ENCODE measurements at regions not wholly inside any gene's neighbourhood (a gene's known extent, or its start where the extent isn't known, plus 50 kb on each side); places are given as distances from the start of the nearest gene placed in this dataset.

GRCh38 chr12:45547822-45548221 lies 181.7 kb upstream of the ARID2 start:
- Mint-ChIP-seq H3K9me3 (ENCODE audit: unreplicated experiment) (no peaks in the 10 kb centered on the region), H3K27me3 (ENCODE audit: unreplicated experiment) (no peaks in the 10 kb centered on the region), H3K4me3 (ENCODE audit: unreplicated experiment) (no peak overlapping the region), H3K4me1 (ENCODE audit: unreplicated experiment) (no peaks in the 10 kb centered on the region), H3K36me3 (ENCODE audit: low read depth, unreplicated experiment) (no peaks in the 10 kb centered on the region), H3K27ac (ENCODE audit: unreplicated experiment) (no peak overlapping the region)
- no peak for DNase-seq (ENCODE audit: low spot score)
- no peak for TF ChIP-seq CTCF (IDR thresholded peaks at IDR 0.05; ENCODE audit: unreplicated experiment)

- Mint-ChIP-seq H3K27ac (ENCODE audit: unreplicated experiment) (no peak overlapping the region), H3K36me3 (ENCODE audit: low read depth, unreplicated experiment) (no peaks in the 10 kb centered on the region), H3K4me3 (ENCODE audit: unreplicated experiment) (no peak overlapping the region), H3K4me1 (ENCODE audit: unreplicated experiment) (no peaks in the 10 kb centered on the region), H3K27me3 (ENCODE audit: unreplicated experiment) (no peaks in the 10 kb centered on the region), H3K9me3 (ENCODE audit: unreplicated experiment) (no peaks in the 10 kb centered on the region)
- TF ChIP-seq CTCF (IDR thresholded peaks at IDR 0.05; ENCODE audit: unreplicated experiment) = no peak
- DNase-seq (ENCODE audit: low spot score) = no peak
Measured at GRCh38 chr12:45548426-45548825, 181.1 kb upstream of the ARID2 start.

GRCh38 chr12:45549337-45549902 lies 180.1 kb upstream of the ARID2 start:
- Mint-ChIP-seq H3K4me3 (ENCODE audit: unreplicated experiment) (no peak overlapping the region), H3K9me3 (ENCODE audit: unreplicated experiment) (no peaks in the 10 kb centered on the region), H3K4me1 (ENCODE audit: unreplicated experiment) (no peaks in the 10 kb centered on the region), H3K27me3 (ENCODE audit: unreplicated experiment) (no peaks in the 10 kb centered on the region), H3K36me3 (ENCODE audit: low read depth, unreplicated experiment) (no peaks in the 10 kb centered on the region), H3K27ac (ENCODE audit: unreplicated experiment) (no peak overlapping the region)
- no peak for DNase-seq (ENCODE audit: low spot score)
- TF ChIP-seq CTCF (IDR thresholded peaks at IDR 0.05; ENCODE audit: unreplicated experiment) = no peak

GRCh38 chr12:45553204-45553603 lies 176.3 kb upstream of the ARID2 start:
- DNase-seq (ENCODE audit: low spot score) = no peak
- no peak overlapping the region for H3K4me3 Mint-ChIP-seq (ENCODE audit: unreplicated experiment)
- no peak overlapping the region for H3K27ac Mint-ChIP-seq (ENCODE audit: unreplicated experiment)
- no peaks in the 10 kb centered on the region for H3K27me3 Mint-ChIP-seq (ENCODE audit: unreplicated experiment)
- no peaks in the 10 kb centered on the region for H3K36me3 Mint-ChIP-seq (ENCODE audit: low read depth, unreplicated experiment)
- TF ChIP-seq CTCF (IDR thresholded peaks at IDR 0.05; ENCODE audit: unreplicated experiment) = no peak
- no peaks in the 10 kb centered on the region for H3K4me1 Mint-ChIP-seq (ENCODE audit: unreplicated experiment)
- no peaks in the 10 kb centered on the region for H3K9me3 Mint-ChIP-seq (ENCODE audit: unreplicated experiment)

GRCh38 chr12:45557016-45557415 lies 172.5 kb upstream of the ARID2 start:
- H3K9me3 Mint-ChIP-seq (ENCODE audit: unreplicated experiment) = no peaks in the 10 kb centered on the region
- no peaks in the 10 kb centered on the region for H3K4me1 Mint-ChIP-seq (ENCODE audit: unreplicated experiment)
- H3K36me3 Mint-ChIP-seq (ENCODE audit: low read depth, unreplicated experiment) = no peaks in the 10 kb centered on the region
- no peak for TF ChIP-seq CTCF (IDR thresholded peaks at IDR 0.05; ENCODE audit: unreplicated experiment)
- no peaks in the 10 kb centered on the region for H3K27me3 Mint-ChIP-seq (ENCODE audit: unreplicated experiment)
- H3K27ac Mint-ChIP-seq (ENCODE audit: unreplicated experiment) = no peak overlapping the region
- H3K4me3 Mint-ChIP-seq (ENCODE audit: unreplicated experiment) = no peak overlapping the region
- DNase-seq (ENCODE audit: low spot score) = no peak

All from endothelial cell (in vitro differentiated cells).